ENCODE measurements at regions not wholly inside any gene's neighbourhood (a gene's known extent, or its start where the extent isn't known, plus 50 kb on each side); places are given as distances from the start of the nearest gene placed in this dataset.

DNA sequence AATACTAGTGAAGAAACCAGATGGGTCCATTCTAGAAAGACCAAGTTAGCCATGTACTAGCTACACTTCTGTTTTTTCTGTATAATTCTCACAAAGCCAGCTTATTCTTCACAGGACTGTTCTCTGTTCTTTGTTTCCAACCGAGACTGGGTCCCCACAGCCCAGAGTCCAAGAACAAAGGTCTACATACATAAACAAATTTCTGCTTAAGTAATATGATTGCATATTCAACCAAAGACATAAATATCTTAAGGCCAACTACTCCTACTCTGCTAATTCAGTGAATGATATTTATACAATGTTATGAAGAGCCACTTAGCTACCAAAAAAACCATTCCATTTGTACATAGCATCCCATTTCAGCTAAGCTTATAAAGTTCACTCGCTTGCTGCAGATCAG is 299.8 kb upstream of the CCDC54 start:
- TF ChIP-seq, protein P1, sequence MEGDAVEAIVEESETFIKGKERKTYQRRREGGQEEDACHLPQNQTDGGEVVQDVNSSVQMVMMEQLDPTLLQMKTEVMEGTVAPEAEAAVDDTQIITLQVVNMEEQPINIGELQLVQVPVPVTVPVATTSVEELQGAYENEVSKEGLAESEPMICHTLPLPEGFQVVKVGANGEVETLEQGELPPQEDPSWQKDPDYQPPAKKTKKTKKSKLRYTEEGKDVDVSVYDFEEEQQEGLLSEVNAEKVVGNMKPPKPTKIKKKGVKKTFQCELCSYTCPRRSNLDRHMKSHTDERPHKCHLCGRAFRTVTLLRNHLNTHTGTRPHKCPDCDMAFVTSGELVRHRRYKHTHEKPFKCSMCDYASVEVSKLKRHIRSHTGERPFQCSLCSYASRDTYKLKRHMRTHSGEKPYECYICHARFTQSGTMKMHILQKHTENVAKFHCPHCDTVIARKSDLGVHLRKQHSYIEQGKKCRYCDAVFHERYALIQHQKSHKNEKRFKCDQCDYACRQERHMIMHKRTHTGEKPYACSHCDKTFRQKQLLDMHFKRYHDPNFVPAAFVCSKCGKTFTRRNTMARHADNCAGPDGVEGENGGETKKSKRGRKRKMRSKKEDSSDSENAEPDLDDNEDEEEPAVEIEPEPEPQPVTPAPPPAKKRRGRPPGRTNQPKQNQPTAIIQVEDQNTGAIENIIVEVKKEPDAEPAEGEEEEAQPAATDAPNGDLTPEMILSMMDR (conservative IDR thresholded peaks at IDR 0.05) = no peak
- TF ChIP-seq ZFX (IDR thresholded peaks at IDR 0.05) = no peak
